ENCODE measurements at regions not wholly inside any gene's neighbourhood (a gene's known extent, or its start where the extent isn't known, plus 50 kb on each side); places are given as distances from the start of the nearest gene placed in this dataset.

- ChIA-PET POLR2A (no interaction called here), RAD21 (ENCODE audit: low non-redundant PET in 1 of 2, low total read pairs in 2 of 2, uncharacterized antibody in 2 of 2, unreplicated experiment in 2 of 2) (no interaction called here), CTCF (no interaction called here)
- intact Hi-C loops (cut with micrococcal nuclease): no loop called here
- H3K4me2 ChIP-seq (ENCODE audit: low read length): no peak overlapping the region
- ATAC-seq (no peak), DNase-seq (ENCODE audit: low read depth, low spot score) (no peak)
- H3K9me2 ChIP-seq (ENCODE audit: insufficient read depth): no peaks in the 10 kb centered on the region
- BruUV-seq (replicated peaks): no TSS peak
- H3K4me1 ChIP-seq (ENCODE audit: control insufficient read depth in 1 of 2, insufficient read depth in 2 of 2, low read length in 2 of 2): no peaks in the 10 kb centered on the region
- H3K79me2 ChIP-seq (ENCODE audit: insufficient read depth, low read length): no peaks in the 10 kb centered on the region
- H3K27me3 ChIP-seq (ENCODE audit: insufficient read depth, low read length): 0 out of 2 replicates have a peak, but pooled peaks cover 9% of the 10 kb centered on the region
- no peak overlapping the region for H2AFZ ChIP-seq (ENCODE audit: low read depth, low read length, poor library complexity, severe bottlenecking)
- no peaks in the 10 kb centered on the region for H4K20me1 ChIP-seq (ENCODE audit: insufficient read depth)
- no peaks in the 10 kb centered on the region for H3K36me3 ChIP-seq (ENCODE audit: control insufficient read depth in 1 of 2, insufficient read depth in 2 of 2, low read length in 2 of 2)
- no peak overlapping the region for H3K9ac ChIP-seq (ENCODE audit: low read length)
- no peaks in the 10 kb centered on the region for H3K9me3 ChIP-seq (ENCODE audit: control insufficient read depth in 1 of 2, insufficient read depth in 1 of 2, low read depth in 1 of 2, low read length in 2 of 2)
- H3K4me3 ChIP-seq (replicated peaks in 1 of 2; ENCODE audit: low read depth in 1 of 2, low read length in 2 of 2): no peak overlapping the region
- TF ChIP-seq CEBPB (IDR thresholded peaks at IDR 0.05; ENCODE audit: low read depth) (no peak), CBX3 (IDR thresholded peaks at IDR 0.05; ENCODE audit: low read depth) (no peak), SIN3A (IDR thresholded peaks at IDR 0.05; ENCODE audit: low read depth) (no peak), JUND (IDR thresholded peaks at IDR 0.05) (no peak), TCF7L2 (IDR thresholded peaks at IDR 0.05; ENCODE audit: borderline replicate concordance, extremely low read depth, insufficient read depth, insufficient read length) (no peak), POLR2A (IDR thresholded peaks at IDR 0.05; ENCODE audit: borderline replicate concordance, extremely low read depth, insufficient read depth, insufficient read length) (no peak), ATF3 (IDR thresholded peaks at IDR 0.05) (no peak), ZBTB33 (IDR thresholded peaks at IDR 0.05; ENCODE audit: extremely low read depth, insufficient replicate concordance, low read length) (no peak), POLR2AphosphoS5 (IDR thresholded peaks at IDR 0.05; ENCODE audit: low read depth, low read length) (no peak), ELF1 (IDR thresholded peaks at IDR 0.05; ENCODE audit: borderline replicate concordance, low read depth) (no peak), EZH2phosphoT487 (IDR thresholded peaks at IDR 0.05; ENCODE audit: borderline replicate concordance) (no peak), FOSL1 (IDR thresholded peaks at IDR 0.05; ENCODE audit: low read depth) (no peak), SRF (IDR thresholded peaks at IDR 0.05; ENCODE audit: low read depth) (no peak), CTCF (IDR thresholded peaks at IDR 0.05 in 2 of 3, conservative IDR thresholded peaks at IDR 0.05 in 1 of 3; ENCODE audit: borderline replicate concordance in 1 of 3, insufficient read depth in 1 of 3, low read depth in 2 of 3, low read length in 2 of 3) (no peak), ZFX (IDR thresholded peaks at IDR 0.05) (no peak), EGR1 (IDR thresholded peaks at IDR 0.05; ENCODE audit: low read depth) (no peak), SP1 (IDR thresholded peaks at IDR 0.05; ENCODE audit: low read depth) (no peak)
- TF ChIP-seq, protein P1, sequence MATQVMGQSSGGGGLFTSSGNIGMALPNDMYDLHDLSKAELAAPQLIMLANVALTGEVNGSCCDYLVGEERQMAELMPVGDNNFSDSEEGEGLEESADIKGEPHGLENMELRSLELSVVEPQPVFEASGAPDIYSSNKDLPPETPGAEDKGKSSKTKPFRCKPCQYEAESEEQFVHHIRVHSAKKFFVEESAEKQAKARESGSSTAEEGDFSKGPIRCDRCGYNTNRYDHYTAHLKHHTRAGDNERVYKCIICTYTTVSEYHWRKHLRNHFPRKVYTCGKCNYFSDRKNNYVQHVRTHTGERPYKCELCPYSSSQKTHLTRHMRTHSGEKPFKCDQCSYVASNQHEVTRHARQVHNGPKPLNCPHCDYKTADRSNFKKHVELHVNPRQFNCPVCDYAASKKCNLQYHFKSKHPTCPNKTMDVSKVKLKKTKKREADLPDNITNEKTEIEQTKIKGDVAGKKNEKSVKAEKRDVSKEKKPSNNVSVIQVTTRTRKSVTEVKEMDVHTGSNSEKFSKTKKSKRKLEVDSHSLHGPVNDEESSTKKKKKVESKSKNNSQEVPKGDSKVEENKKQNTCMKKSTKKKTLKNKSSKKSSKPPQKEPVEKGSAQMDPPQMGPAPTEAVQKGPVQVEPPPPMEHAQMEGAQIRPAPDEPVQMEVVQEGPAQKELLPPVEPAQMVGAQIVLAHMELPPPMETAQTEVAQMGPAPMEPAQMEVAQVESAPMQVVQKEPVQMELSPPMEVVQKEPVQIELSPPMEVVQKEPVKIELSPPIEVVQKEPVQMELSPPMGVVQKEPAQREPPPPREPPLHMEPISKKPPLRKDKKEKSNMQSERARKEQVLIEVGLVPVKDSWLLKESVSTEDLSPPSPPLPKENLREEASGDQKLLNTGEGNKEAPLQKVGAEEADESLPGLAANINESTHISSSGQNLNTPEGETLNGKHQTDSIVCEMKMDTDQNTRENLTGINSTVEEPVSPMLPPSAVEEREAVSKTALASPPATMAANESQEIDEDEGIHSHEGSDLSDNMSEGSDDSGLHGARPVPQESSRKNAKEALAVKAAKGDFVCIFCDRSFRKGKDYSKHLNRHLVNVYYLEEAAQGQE (IDR thresholded peaks at IDR 0.05; ENCODE audit: low read depth): no peak
- TF ChIP-seq, protein P2, sequence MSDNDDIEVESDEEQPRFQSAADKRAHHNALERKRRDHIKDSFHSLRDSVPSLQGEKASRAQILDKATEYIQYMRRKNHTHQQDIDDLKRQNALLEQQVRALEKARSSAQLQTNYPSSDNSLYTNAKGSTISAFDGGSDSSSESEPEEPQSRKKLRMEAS (IDR thresholded peaks at IDR 0.05): no peak
- no peak overlapping the region for H3K27ac ChIP-seq (ENCODE audit: low read depth, low read length)
These were observed 50.3 kb upstream of the SPRED1 start for GRCh38 chr15:38202361-38202760.

Data from HCT116 (cell line).